ENCODE measurements at regions not wholly inside any gene's neighbourhood (a gene's known extent, or its start where the extent isn't known, plus 50 kb on each side); places are given as distances from the start of the nearest gene placed in this dataset.

- DNase-seq (ENCODE audit: low read depth): no peak
Measured at GRCh38 chr6:157772820-157773219, 50.2 kb upstream of the SNX9 start.

Data from activated T-helper 9 cell treated with anti-CD3 and anti-CD28 coated beads, Interleukin-2, amount 50 U/mL, for 16 hours (primary cell).